GM12865 (cell line): ENCODE measurements at regions not wholly inside any gene's neighbourhood (a gene's known extent, or its start where the extent isn't known, plus 50 kb on each side); places are given as distances from the start of the nearest gene placed in this dataset.
"Not testable (repeated sequence)": the region's sequence is repeated elsewhere in the genome, so short reads cannot be mapped to it uniquely, and the experiment has no call there.

Experiments
- DNase-seq: peaks from one replicate; pipeline ENCODE4 v3.0.0; 2010; ENCODE audit warnings: low read depth
- H3K4me3 ChIP-seq: 2 replicates; pipeline ENCODE4 v1.5.1; 2011; ENCODE audit warnings: mild to moderate bottlenecking, low read depth, low read length, control low read depth
- TF ChIP-seq, protein P1 (sequence below): IDR thresholded peaks from 2 replicates; pipeline ENCODE4 v1.5.1; 2011; ENCODE audit warnings: low read length, control low read depth, low read depth, inconsistent platforms; ENCODE audit not compliant: insufficient read depth; ENCODE audit errors: missing control alignments

DNA sequence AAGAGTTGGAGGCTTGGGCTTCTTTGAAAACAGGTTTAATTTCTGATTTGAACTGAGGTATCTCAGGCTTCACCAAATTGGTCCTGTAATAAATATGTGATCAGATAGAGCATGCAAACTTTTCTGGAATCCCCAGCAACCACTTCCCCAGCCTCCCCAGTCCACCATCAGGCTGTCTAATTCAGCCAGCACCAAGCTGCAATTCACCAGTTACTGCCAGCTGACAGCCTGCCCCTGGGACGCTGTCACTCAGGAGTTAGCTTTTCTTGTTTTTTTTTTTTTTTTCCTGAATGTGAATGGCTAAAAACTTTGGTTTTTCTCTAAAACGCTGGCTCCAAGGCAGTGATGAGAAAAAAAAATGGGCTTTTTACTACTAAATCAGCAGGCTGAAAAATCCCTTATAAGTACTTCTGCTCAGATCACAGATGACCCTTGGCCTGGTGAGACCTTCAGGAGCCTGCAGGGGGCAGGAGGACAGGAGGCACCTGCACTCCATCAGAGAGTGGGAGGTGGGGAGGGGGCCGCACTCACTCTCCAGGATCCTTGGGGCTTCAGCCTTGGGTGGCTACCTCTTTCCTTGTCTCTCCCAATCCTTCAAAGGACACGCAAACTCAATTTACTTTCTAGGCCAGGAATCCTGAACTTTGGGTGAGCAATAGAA lies 349.4 kb downstream of the GATA3 start:
- TF ChIP-seq, protein P1, sequence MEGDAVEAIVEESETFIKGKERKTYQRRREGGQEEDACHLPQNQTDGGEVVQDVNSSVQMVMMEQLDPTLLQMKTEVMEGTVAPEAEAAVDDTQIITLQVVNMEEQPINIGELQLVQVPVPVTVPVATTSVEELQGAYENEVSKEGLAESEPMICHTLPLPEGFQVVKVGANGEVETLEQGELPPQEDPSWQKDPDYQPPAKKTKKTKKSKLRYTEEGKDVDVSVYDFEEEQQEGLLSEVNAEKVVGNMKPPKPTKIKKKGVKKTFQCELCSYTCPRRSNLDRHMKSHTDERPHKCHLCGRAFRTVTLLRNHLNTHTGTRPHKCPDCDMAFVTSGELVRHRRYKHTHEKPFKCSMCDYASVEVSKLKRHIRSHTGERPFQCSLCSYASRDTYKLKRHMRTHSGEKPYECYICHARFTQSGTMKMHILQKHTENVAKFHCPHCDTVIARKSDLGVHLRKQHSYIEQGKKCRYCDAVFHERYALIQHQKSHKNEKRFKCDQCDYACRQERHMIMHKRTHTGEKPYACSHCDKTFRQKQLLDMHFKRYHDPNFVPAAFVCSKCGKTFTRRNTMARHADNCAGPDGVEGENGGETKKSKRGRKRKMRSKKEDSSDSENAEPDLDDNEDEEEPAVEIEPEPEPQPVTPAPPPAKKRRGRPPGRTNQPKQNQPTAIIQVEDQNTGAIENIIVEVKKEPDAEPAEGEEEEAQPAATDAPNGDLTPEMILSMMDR, result peak; percentile 12
- H3K4me3 ChIP-seq, result no peak overlapping the region
- DNase-seq, result peak; percentile 15

DNA sequence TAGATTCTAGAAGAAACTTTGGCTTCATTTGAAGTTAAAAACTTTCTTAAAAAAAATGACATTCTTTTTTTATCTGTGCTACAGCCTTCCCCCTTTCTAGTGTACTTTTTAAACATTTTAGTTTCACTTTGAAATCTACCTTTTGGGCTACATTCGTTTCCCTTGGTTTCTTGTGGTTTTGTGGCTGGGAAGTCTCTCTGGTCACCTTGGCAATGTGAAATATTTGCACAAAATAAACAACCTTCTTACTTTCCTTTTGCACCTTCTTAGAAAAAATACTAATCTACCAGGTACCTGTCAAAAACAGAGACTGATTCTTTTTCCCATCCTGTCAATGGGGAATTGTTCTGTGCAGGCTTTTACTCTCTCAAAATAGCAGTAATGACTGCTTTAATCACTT lies 350.2 kb downstream of the GATA3 start:
- peak overlapping the region; percentile 25; the same call in 1 of the 2 replicates for H3K4me3 ChIP-seq
- peak; percentile 66 for DNase-seq
- TF ChIP-seq, protein P1, result no peak

DNA sequence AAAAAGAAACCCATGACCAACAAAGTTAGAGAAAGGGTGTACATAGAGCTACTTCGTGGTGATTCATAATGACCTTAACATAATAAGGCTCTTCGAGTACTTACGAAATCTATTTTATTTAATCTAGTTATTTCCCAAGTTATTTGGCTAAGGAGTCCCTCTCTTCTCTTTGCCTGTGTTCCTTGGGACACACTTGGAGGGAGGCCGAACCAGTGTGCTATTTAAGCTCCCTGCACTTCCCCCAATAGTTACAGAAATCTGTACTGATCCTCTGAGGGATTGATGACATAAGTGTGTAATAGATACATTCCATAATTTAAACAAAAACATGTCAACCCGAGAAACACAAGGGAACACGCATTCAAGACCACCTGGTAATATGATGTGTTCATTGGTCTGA lies 351.1 kb downstream of the GATA3 start:
- no peak overlapping the region for H3K4me3 ChIP-seq
- TF ChIP-seq, protein P1, result no peak
- DNase-seq, result no peak

DNA sequence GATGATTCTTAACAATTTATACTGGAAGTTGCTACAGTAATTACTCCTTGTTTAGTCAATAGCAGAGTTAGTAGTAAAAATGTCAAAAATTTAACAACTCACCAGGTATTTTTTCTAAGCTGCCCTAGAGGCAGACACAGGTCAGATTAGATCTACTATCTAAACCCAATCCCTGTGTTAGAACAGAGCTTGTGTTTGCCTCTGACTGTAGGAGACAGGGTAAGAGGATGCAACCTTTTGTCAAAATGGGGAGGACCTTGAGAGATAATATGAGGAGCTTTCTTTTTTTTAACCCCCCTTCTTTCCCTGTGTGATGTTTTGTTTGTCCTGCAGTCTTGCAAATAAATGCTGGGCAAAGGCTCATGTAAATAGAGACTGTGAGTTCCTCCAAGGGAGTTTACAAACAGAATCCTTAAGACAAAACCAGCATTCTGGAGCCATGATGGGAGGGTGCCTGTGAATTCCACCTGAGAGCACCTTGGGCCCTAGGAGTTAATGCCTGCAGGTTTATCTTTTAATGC lies 353.1 kb downstream of the GATA3 start:
- TF ChIP-seq, protein P1, result no peak
- DNase-seq, result no peak
- no peak overlapping the region for H3K4me3 ChIP-seq

DNA sequence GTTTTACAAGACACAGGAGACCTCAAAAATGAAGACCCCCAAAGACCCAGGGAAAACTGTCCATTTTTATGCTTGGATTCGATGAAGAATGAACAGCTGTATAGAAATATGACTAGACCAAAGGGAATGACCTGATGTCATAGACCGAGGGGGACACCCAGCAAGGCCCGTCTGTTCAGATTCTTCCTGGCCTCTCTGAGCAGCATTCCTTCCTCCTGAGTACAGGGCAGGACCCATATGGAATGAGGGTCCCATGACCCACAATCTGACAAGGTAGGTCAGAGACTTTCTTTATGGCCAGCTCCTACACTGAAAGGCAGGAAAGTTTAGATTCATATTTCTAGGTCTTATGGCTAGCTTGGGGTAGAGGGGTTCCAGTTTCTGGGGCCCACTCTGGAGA lies 356.0 kb downstream of the GATA3 start:
- no peak overlapping the region for H3K4me3 ChIP-seq
- TF ChIP-seq, protein P1, result no peak
- no peak for DNase-seq

DNA sequence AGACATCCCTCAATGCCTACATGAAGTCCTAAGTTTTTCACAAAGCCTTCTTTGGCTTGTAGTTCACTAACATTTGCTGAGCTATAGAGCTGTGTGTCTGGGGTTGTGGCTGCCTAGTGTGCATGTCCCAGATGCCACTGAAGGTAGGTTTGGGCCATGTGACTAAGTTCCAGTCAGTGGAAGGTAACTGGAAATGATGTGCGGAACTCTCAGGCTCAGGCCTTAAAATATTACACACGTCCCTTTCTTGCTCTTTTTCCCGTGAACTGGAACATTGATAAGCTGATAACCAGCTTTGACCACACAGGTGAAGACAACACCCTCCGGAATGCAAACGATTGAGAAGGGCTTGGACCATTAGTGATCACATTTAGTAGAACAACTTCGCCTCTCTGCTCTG lies 358.1 kb downstream of the GATA3 start:
- TF ChIP-seq, protein P1, result no peak
- DNase-seq, result no peak
- no peak overlapping the region for H3K4me3 ChIP-seq

DNA sequence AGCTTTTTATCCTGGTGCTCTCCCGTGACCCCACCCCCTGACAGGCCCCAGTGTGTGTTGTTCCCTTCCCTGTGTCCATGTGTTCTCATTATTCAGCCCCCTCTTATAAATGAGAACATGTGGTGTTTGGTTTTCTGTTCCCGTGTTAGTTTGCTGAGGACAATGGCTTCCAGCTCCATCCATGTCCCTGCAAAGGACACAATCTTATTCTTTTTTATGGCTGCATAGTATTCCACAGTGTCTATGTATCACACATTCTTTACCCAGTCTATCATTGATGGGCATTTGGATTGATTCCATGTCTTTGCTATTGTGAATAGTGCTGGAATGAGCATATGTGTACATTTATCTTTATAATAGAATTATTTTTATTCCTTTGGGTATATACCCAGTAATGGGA lies 360.5 kb downstream of the GATA3 start:
- not testable (repeated sequence) for H3K4me3 ChIP-seq, DNase-seq
